ENCODE measurements at regions not wholly inside any gene's neighbourhood (a gene's known extent, or its start where the extent isn't known, plus 50 kb on each side); places are given as distances from the start of the nearest gene placed in this dataset.

DNA sequence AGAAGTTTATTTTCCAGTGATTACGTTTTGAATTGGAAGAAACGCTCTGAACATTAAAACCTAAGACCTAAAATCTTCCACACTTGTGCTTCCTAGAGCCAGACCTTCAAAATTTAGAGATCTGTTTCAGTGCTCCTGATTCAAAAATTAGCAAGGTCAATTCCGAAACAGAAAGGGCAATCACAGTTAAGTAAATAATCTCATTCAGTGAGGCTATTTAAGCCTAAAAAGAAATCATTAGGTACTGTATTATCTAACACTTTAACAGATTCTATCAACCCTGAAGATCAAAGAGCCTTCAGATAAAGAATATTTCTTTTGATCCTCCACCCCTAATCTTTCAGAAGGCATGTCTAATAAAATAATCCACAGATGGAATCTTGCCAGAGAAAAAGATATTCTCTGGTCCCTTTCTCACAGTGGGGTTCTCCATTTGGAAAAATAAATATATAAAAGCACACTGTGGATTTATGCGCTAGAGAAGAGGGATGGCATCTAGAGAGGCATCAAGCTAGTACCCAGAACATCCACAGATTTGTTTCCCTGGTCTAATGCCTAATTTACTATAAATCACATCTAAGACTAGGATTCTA, 54.4 kb downstream of the ZZZ3 start (continued):
- TF ChIP-seq, protein P1, sequence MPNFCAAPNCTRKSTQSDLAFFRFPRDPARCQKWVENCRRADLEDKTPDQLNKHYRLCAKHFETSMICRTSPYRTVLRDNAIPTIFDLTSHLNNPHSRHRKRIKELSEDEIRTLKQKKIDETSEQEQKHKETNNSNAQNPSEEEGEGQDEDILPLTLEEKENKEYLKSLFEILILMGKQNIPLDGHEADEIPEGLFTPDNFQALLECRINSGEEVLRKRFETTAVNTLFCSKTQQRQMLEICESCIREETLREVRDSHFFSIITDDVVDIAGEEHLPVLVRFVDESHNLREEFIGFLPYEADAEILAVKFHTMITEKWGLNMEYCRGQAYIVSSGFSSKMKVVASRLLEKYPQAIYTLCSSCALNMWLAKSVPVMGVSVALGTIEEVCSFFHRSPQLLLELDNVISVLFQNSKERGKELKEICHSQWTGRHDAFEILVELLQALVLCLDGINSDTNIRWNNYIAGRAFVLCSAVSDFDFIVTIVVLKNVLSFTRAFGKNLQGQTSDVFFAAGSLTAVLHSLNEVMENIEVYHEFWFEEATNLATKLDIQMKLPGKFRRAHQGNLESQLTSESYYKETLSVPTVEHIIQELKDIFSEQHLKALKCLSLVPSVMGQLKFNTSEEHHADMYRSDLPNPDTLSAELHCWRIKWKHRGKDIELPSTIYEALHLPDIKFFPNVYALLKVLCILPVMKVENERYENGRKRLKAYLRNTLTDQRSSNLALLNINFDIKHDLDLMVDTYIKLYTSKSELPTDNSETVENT (CRISPR knock-in tag; IDR thresholded peaks at IDR 0.05): no peak
- no peak for TF ChIP-seq ZNF696 (CRISPR knock-in tag; conservative IDR thresholded peaks at IDR 0.05)

DNA sequence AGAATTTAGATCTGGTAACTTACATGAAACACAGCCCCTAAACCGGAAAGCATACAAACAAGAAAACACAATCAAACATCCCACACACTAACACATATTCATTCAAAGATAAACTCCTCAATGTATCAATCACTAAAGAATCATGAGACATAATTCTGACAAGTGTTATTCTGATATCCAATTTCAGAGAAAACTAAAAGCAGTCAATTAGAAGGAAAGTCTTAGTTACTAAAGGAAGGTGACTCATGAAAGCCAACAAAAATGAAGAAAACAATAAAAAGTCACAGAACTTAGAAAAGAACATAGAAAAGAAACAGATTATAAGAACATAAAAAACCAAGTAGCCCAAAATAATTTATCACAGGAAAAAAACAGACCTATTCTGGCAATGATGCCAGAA, 57.2 kb downstream of the ZZZ3 start:
- Histone ChIP-seq H3K9ac (ENCODE audit: insufficient read depth in 1 of 2, low read depth in 2 of 2, low read length in 2 of 2) (no peak overlapping the region), H3K9me1 (ENCODE audit: control insufficient read depth, insufficient read depth, low read length) (no peaks in the 10 kb centered on the region), H4K20me1 (replicated peaks; ENCODE audit: control insufficient read depth, insufficient read depth, low read length) (no peaks in the 10 kb centered on the region), H3K27ac (ENCODE audit: extremely low read depth, low read depth, low read length) (no peak overlapping the region), H3K79me2 (ENCODE audit: control insufficient read depth, insufficient read depth, low read length) (no peaks in the 10 kb centered on the region), H3K4me2 (ENCODE audit: insufficient read depth, low read length) (no peak overlapping the region), H3K9me3 (replicated peaks; ENCODE audit: control insufficient read depth, insufficient read depth, low read depth, low read length) (no peaks in the 10 kb centered on the region), H3K36me3 (ENCODE audit: control insufficient read depth, insufficient read depth, low read length) (peaks cover 29% of the 10 kb centered on the region), H3K4me3 (no peak overlapping the region), H2AFZ (ENCODE audit: low read depth, low read length) (no peak overlapping the region), H3K4me1 (replicated peaks in 1 of 2; ENCODE audit: control insufficient read depth in 2 of 2, insufficient read depth in 2 of 2, low read length in 2 of 2) (no peaks in the 10 kb centered on the region), H3K27me3 (ENCODE audit: control insufficient read depth in 2 of 2, insufficient read depth in 2 of 2, low read length in 2 of 2) (no peaks in the 10 kb centered on the region)
- CTCF ChIA-PET (ENCODE audit: low intra/inter-chr PET ratio): no interaction called here
- no peak for ATAC-seq
- 87% methylated on average over 1 of the region's 1 CpG for WGBS (ENCODE audit: insufficient coverage, low coverage, missing lambda C conversion rate)
- POLR2A ChIA-PET: no interaction called here
- no TSS peak for BruUV-seq (replicated peaks)
- no peak for TF ChIP-seq ZNF764 (CRISPR knock-in tag; IDR thresholded peaks at IDR 0.05; ENCODE audit: low read depth)
- TF ChIP-seq, protein P2, sequence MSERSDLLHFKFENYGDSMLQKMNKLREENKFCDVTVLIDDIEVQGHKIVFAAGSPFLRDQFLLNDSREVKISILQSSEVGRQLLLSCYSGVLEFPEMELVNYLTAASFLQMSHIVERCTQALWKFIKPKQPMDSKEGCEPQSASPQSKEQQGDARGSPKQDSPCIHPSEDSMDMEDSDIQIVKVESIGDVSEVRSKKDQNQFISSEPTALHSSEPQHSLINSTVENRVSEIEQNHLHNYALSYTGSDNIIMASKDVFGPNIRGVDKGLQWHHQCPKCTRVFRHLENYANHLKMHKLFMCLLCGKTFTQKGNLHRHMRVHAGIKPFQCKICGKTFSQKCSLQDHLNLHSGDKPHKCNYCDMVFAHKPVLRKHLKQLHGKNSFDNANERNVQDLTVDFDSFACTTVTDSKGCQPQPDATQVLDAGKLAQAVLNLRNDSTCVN (CRISPR knock-in tag; IDR thresholded peaks at IDR 0.05): no peak
- no peak for TF ChIP-seq ZNF778 (CRISPR knock-in tag; IDR thresholded peaks at IDR 0.05)
- no peak for TF ChIP-seq KLF16 (IDR thresholded peaks at IDR 0.05)
- TF ChIP-seq L3MBTL2 (IDR thresholded peaks at IDR 0.05): no peak
- TF ChIP-seq, protein P3, sequence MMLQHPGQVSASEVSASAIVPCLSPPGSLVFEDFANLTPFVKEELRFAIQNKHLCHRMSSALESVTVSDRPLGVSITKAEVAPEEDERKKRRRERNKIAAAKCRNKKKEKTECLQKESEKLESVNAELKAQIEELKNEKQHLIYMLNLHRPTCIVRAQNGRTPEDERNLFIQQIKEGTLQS (IDR thresholded peaks at IDR 0.05): no peak
- TF ChIP-seq, protein P3 (CRISPR knock-in tag; conservative IDR thresholded peaks at IDR 0.05): no peak
- no peak for TF ChIP-seq PPARD (CRISPR knock-in tag; IDR thresholded peaks at IDR 0.05)
- no peak for TF ChIP-seq RUNX1 (IDR thresholded peaks at IDR 0.05; ENCODE audit: low read depth)
- no peak for DNase-seq (ENCODE audit: extremely low read depth in 1 of 4, low spot score in 3 of 4)
- no peak for FAIRE-seq
- intact Hi-C loops (cut with micrococcal nuclease): no loop called here
- in situ Hi-C loops (cut with MboI): no loop called here

Data from K562 (cell line).